Liver (tissue), 3 donors: ENCODE measurements at regions not wholly inside any gene's neighbourhood (a gene's known extent, or its start where the extent isn't known, plus 50 kb on each side); places are given as distances from the start of the nearest gene placed in this dataset.

Source experiments
- CTCF ChIP-seq: fragments of 150-350 bp; IDR thresholded peaks from 2 replicates; pipeline ENCODE4 v1.5.1; 2017; ENCODE audit warnings: improper control_type of control experiment, low read depth, low read length; ENCODE audit not compliant: missing input control
- EGR1 ChIP-seq, 2 donors: IDR thresholded peaks; 2 replicates each; pipeline ENCODE4 v1.6.1; 2016 to 2018; ENCODE audit warnings: antibody characterized with exemption in 2 of 2, low read depth in 2 of 2
- FOXA2 ChIP-seq: IDR thresholded peaks from 2 replicates; pipeline ENCODE4 v1.6.1; 2016; ENCODE audit warnings: antibody characterized with exemption
- HNF4A ChIP-seq, 2 donors: conservative IDR thresholded peaks; 2 replicates each; pipeline ENCODE4 v1.6.1; 2016; ENCODE audit warnings: antibody characterized with exemption in 2 of 2, mild to moderate bottlenecking in 2 of 2
- MAX ChIP-seq: IDR thresholded peaks from 2 replicates; pipeline ENCODE4 v1.6.1; 2016; ENCODE audit warnings: antibody characterized with exemption
- RAD21 ChIP-seq, 2 donors: IDR thresholded peaks; 2 replicates each; pipeline ENCODE4 v1.6.1; 2016; ENCODE audit warnings: antibody characterized with exemption in 2 of 2, mild to moderate bottlenecking in 2 of 2
- REST ChIP-seq: IDR thresholded peaks from 2 replicates; pipeline ENCODE4 v1.6.1; 2016; ENCODE audit warnings: antibody characterized with exemption, mild to moderate bottlenecking
- SP1 ChIP-seq: IDR thresholded peaks from 2 replicates; pipeline ENCODE4 v1.6.1; 2018; ENCODE audit warnings: antibody characterized with exemption, mild to moderate bottlenecking
- TAF1 ChIP-seq: conservative IDR thresholded peaks from 2 replicates; pipeline ENCODE4 v1.6.1; 2016; ENCODE audit warnings: antibody characterized with exemption, mild to moderate bottlenecking
- ZBTB33 ChIP-seq: IDR thresholded peaks from 2 replicates; pipeline ENCODE4 v1.6.1; 2016; ENCODE audit warnings: antibody characterized with exemption
- donor health status: healthy.
- donor health status: healthy.

GRCh38 chr5:3715062-3715461 is 119.4 kb downstream of the IRX1 start:
- TF ChIP-seq CTCF, result no peak
- TF ChIP-seq RAD21 (IDR thresholded peaks at IDR 0.05), result no peak
- no peak for TF ChIP-seq FOXA2
- no peak for TF ChIP-seq REST
- no peak for TF ChIP-seq TAF1
- no peak for TF ChIP-seq HNF4A (conservative IDR thresholded peaks at IDR 0.05)
- TF ChIP-seq ZBTB33, result no peak
- TF ChIP-seq SP1, result no peak
- TF ChIP-seq MAX, result no peak
- no peak for TF ChIP-seq EGR1 (IDR thresholded peaks at IDR 0.05; ENCODE audit: low read depth in 2 of 2)
